ENCODE measurements at regions not wholly inside any gene's neighbourhood (a gene's known extent, or its start where the extent isn't known, plus 50 kb on each side); places are given as distances from the start of the nearest gene placed in this dataset.

DNA sequence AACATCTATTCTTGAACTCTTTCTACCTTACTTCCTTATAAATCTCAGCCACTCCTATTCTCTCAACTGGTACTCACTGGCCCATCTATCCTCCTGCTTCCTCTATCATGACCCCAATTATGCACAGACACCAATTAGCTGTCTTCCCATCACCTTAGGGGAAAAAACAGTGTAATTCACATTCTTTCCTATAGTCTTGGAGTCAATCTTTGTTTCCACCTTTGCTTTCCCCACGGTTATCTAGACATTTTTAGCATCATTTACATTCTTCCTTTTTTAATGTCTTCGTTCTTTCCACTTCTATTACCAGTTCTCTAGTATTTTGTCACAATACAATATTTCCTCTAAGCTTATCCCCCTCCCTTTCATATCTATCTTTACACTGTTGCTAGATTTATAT, 449.4 kb downstream of the TMEM38B start:
- TF ChIP-seq POLR2AphosphoS5 (IDR thresholded peaks at IDR 0.05; ENCODE audit: low read depth, low read length), result no peak
- TF ChIP-seq, protein P1, sequence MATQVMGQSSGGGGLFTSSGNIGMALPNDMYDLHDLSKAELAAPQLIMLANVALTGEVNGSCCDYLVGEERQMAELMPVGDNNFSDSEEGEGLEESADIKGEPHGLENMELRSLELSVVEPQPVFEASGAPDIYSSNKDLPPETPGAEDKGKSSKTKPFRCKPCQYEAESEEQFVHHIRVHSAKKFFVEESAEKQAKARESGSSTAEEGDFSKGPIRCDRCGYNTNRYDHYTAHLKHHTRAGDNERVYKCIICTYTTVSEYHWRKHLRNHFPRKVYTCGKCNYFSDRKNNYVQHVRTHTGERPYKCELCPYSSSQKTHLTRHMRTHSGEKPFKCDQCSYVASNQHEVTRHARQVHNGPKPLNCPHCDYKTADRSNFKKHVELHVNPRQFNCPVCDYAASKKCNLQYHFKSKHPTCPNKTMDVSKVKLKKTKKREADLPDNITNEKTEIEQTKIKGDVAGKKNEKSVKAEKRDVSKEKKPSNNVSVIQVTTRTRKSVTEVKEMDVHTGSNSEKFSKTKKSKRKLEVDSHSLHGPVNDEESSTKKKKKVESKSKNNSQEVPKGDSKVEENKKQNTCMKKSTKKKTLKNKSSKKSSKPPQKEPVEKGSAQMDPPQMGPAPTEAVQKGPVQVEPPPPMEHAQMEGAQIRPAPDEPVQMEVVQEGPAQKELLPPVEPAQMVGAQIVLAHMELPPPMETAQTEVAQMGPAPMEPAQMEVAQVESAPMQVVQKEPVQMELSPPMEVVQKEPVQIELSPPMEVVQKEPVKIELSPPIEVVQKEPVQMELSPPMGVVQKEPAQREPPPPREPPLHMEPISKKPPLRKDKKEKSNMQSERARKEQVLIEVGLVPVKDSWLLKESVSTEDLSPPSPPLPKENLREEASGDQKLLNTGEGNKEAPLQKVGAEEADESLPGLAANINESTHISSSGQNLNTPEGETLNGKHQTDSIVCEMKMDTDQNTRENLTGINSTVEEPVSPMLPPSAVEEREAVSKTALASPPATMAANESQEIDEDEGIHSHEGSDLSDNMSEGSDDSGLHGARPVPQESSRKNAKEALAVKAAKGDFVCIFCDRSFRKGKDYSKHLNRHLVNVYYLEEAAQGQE (IDR thresholded peaks at IDR 0.05; ENCODE audit: insufficient read depth in 1 of 2, low read depth in 2 of 2, low read length in 2 of 2), result no peak
- no peak for TF ChIP-seq TAF1 (IDR thresholded peaks at IDR 0.05; ENCODE audit: borderline replicate concordance, insufficient read depth, low read length)
- TF ChIP-seq FOXP2 (optimal IDR thresholded peaks at IDR 0.05; ENCODE audit: borderline replicate concordance, extremely low read depth, extremely low read length, insufficient read depth), result no peak
- no peak for TF ChIP-seq SIN3A (IDR thresholded peaks at IDR 0.05; ENCODE audit: borderline replicate concordance, insufficient read depth, low read length)

All from PFSK-1 (cell line).